ENCODE measurements at regions not wholly inside any gene's neighbourhood (a gene's known extent, or its start where the extent isn't known, plus 50 kb on each side); places are given as distances from the start of the nearest gene placed in this dataset.
A peak's percentile ranks its signal among the peaks of the same experiment; 100 is the strongest.

- peaks cover 0 to 3% of the 10 kb centered on the region in 2 experiments for H3K27me3 ChIP-seq (ENCODE audit: control insufficient read depth in 1 of 2, insufficient read depth in 1 of 2, low read length in 2 of 2)
- no peak overlapping the region for H2AK5ac ChIP-seq (ENCODE audit: low read length, severe bottlenecking)
- no peak overlapping the region for H2BK120ac ChIP-seq (ENCODE audit: low read depth, low read length)
- H3K9ac ChIP-seq (ENCODE audit: low read length), result no peak overlapping the region
- no peak overlapping the region for H3K18ac ChIP-seq (ENCODE audit: low read depth in 1 of 2, low read length in 2 of 2)
- no peak overlapping the region for H2BK5ac ChIP-seq (ENCODE audit: low read depth, low read length, poor library complexity, severe bottlenecking)
- no peaks in the 10 kb centered on the region for H3K9me3 ChIP-seq (ENCODE audit: control insufficient read depth, low read length)
- H4K91ac ChIP-seq (ENCODE audit: low read length), result no peak overlapping the region
- no peak overlapping the region for H2BK15ac ChIP-seq (ENCODE audit: low read depth, poor library complexity, severe bottlenecking)
- H3K36me3 ChIP-seq (ENCODE audit: control insufficient read depth in 1 of 2, insufficient read depth in 2 of 2, low read depth in 1 of 2, low read length in 2 of 2), result no peaks in the 10 kb centered on the region
- H3K4me1 ChIP-seq (ENCODE audit: control insufficient read depth, insufficient read depth, low read depth, low read length), result no peaks in the 10 kb centered on the region
- no peak overlapping the region for H3K14ac ChIP-seq (ENCODE audit: low read length in 2 of 2)
- DNase-seq, result no peak
- H3K4me3 ChIP-seq (ENCODE audit: insufficient read depth in 1 of 2, low read depth in 1 of 2, low read length in 2 of 2), result no peak overlapping the region
- H3K23ac ChIP-seq (ENCODE audit: low read length in 2 of 2), result no peak overlapping the region
- no peak overlapping the region for H2BK12ac ChIP-seq (ENCODE audit: low read length in 2 of 2)
- H3K79me1 ChIP-seq (replicated peaks; ENCODE audit: low read length, poor library complexity, severe bottlenecking), result no peaks in the 10 kb centered on the region
- H3K27ac ChIP-seq (ENCODE audit: low read length, poor library complexity, severe bottlenecking), result no peak overlapping the region
- H2AFZ ChIP-seq (ENCODE audit: low read depth, low read length), result no peak overlapping the region
- no peak overlapping the region for H4K8ac ChIP-seq (ENCODE audit: low read length)
- H3K4me2 ChIP-seq (ENCODE audit: low read length, poor library complexity, severe bottlenecking), result no peak overlapping the region
- 82% methylated on average over 3 of the region's 3 CpGs for WGBS
- no peak overlapping the region for H3K4ac ChIP-seq (ENCODE audit: low read depth in 1 of 2, low read length in 2 of 2)
These were observed 125.2 kb upstream of the GAREM1 start for GRCh38 chr18:32595832-32596231.

GRCh38 chr18:32588191-32588590 is 117.5 kb upstream of the GAREM1 start:
- Histone ChIP-seq H3K4me2 (ENCODE audit: low read length, poor library complexity, severe bottlenecking) (no peak overlapping the region), H3K27ac (ENCODE audit: low read length, poor library complexity, severe bottlenecking) (no peak overlapping the region), H4K8ac (ENCODE audit: low read length) (no peak overlapping the region), H3K9me3 (ENCODE audit: control insufficient read depth, low read length) (no peaks in the 10 kb centered on the region), H2AFZ (ENCODE audit: low read depth, low read length) (no peak overlapping the region), H3K36me3 (ENCODE audit: control insufficient read depth in 1 of 2, insufficient read depth in 2 of 2, low read depth in 1 of 2, low read length in 2 of 2) (no peaks in the 10 kb centered on the region), H2BK5ac (ENCODE audit: low read depth, low read length, poor library complexity, severe bottlenecking) (no peak overlapping the region), H3K18ac (ENCODE audit: low read depth in 1 of 2, low read length in 2 of 2) (no peak overlapping the region), H2BK15ac (ENCODE audit: low read depth, poor library complexity, severe bottlenecking) (no peak overlapping the region), H2AK5ac (ENCODE audit: low read length, severe bottlenecking) (no peak overlapping the region), H3K4me3 (ENCODE audit: insufficient read depth in 1 of 2, low read depth in 1 of 2, low read length in 2 of 2) (no peak overlapping the region), H3K4me1 (ENCODE audit: control insufficient read depth, insufficient read depth, low read depth, low read length) (no peaks in the 10 kb centered on the region), H4K91ac (ENCODE audit: low read length) (no peak overlapping the region), H3K9ac (ENCODE audit: low read length) (no peak overlapping the region), H2BK12ac (ENCODE audit: low read length in 2 of 2) (no peak overlapping the region), H2BK120ac (ENCODE audit: low read depth, low read length) (no peak overlapping the region), H3K14ac (ENCODE audit: low read length in 2 of 2) (no peak overlapping the region), H3K23ac (ENCODE audit: low read length in 2 of 2) (no peak overlapping the region), H3K4ac (ENCODE audit: low read depth in 1 of 2, low read length in 2 of 2) (no peak overlapping the region), H3K79me1 (replicated peaks; ENCODE audit: low read length, poor library complexity, severe bottlenecking) (no peaks in the 10 kb centered on the region), H3K27me3 (ENCODE audit: control insufficient read depth in 1 of 2, insufficient read depth in 1 of 2, low read length in 2 of 2) (no peaks in the 10 kb centered on the region)
- 77% methylated on average over 5 of the region's 5 CpGs for WGBS
- DNase-seq, result no peak

GRCh38 chr18:32583431-32583830 is 112.7 kb upstream of the GAREM1 start:
- no peaks in the 10 kb centered on the region for H3K36me3 ChIP-seq (ENCODE audit: control insufficient read depth in 1 of 2, insufficient read depth in 2 of 2, low read depth in 1 of 2, low read length in 2 of 2)
- no peak for DNase-seq
- H3K4me3 ChIP-seq (ENCODE audit: insufficient read depth in 1 of 2, low read depth in 1 of 2, low read length in 2 of 2), result no peak overlapping the region
- no peak overlapping the region for H3K27ac ChIP-seq (ENCODE audit: low read length, poor library complexity, severe bottlenecking)
- H2AFZ ChIP-seq (ENCODE audit: low read depth, low read length), result no peak overlapping the region
- H3K9ac ChIP-seq (ENCODE audit: low read length), result no peak overlapping the region
- no peak overlapping the region for H3K18ac ChIP-seq (ENCODE audit: low read depth in 1 of 2, low read length in 2 of 2)
- no peak overlapping the region for H3K23ac ChIP-seq (ENCODE audit: low read length in 2 of 2)
- H4K91ac ChIP-seq (ENCODE audit: low read length), result no peak overlapping the region
- H3K9me3 ChIP-seq (ENCODE audit: control insufficient read depth, low read length), result no peaks in the 10 kb centered on the region
- H4K8ac ChIP-seq (ENCODE audit: low read length), result no peak overlapping the region
- no peak overlapping the region for H3K14ac ChIP-seq (ENCODE audit: low read length in 2 of 2)
- H3K79me1 ChIP-seq (replicated peaks; ENCODE audit: low read length, poor library complexity, severe bottlenecking), result no peaks in the 10 kb centered on the region
- H2BK5ac ChIP-seq (ENCODE audit: low read depth, low read length, poor library complexity, severe bottlenecking), result no peak overlapping the region
- no peaks in the 10 kb centered on the region for H3K27me3 ChIP-seq (ENCODE audit: control insufficient read depth in 1 of 2, insufficient read depth in 1 of 2, low read length in 2 of 2)
- no peak overlapping the region for H2BK15ac ChIP-seq (ENCODE audit: low read depth, poor library complexity, severe bottlenecking)
- no peak overlapping the region for H3K4ac ChIP-seq (ENCODE audit: low read depth in 1 of 2, low read length in 2 of 2)
- 92% methylated on average over 1 of the region's 1 CpG for WGBS
- no peak overlapping the region for H2BK120ac ChIP-seq (ENCODE audit: low read depth, low read length)
- no peak overlapping the region for H2AK5ac ChIP-seq (ENCODE audit: low read length, severe bottlenecking)
- H2BK12ac ChIP-seq (ENCODE audit: low read length in 2 of 2), result no peak overlapping the region
- no peak overlapping the region for H3K4me2 ChIP-seq (ENCODE audit: low read length, poor library complexity, severe bottlenecking)
- no peaks in the 10 kb centered on the region for H3K4me1 ChIP-seq (ENCODE audit: control insufficient read depth, insufficient read depth, low read depth, low read length)

- H2BK12ac ChIP-seq (ENCODE audit: low read length in 2 of 2), result no peak overlapping the region
- no peak overlapping the region for H3K18ac ChIP-seq (ENCODE audit: low read depth in 1 of 2, low read length in 2 of 2)
- H3K9ac ChIP-seq (ENCODE audit: low read length), result no peak overlapping the region
- no peak overlapping the region for H3K4me3 ChIP-seq (ENCODE audit: insufficient read depth in 1 of 2, low read depth in 1 of 2, low read length in 2 of 2)
- H2BK5ac ChIP-seq (ENCODE audit: low read depth, low read length, poor library complexity, severe bottlenecking), result no peak overlapping the region
- no peak overlapping the region for H2AFZ ChIP-seq (ENCODE audit: low read depth, low read length)
- H2BK15ac ChIP-seq (ENCODE audit: low read depth, poor library complexity, severe bottlenecking), result no peak overlapping the region
- WGBS, result 79% methylated on average over 3 of the region's 3 CpGs
- H3K4ac ChIP-seq (ENCODE audit: low read depth in 1 of 2, low read length in 2 of 2), result no peak overlapping the region
- H3K36me3 ChIP-seq (ENCODE audit: control insufficient read depth in 1 of 2, insufficient read depth in 2 of 2, low read depth in 1 of 2, low read length in 2 of 2), result no peaks in the 10 kb centered on the region
- H3K23ac ChIP-seq (ENCODE audit: low read length in 2 of 2), result no peak overlapping the region
- H3K4me1 ChIP-seq (ENCODE audit: control insufficient read depth, insufficient read depth, low read depth, low read length), result no peaks in the 10 kb centered on the region
- no peaks in the 10 kb centered on the region for H3K79me1 ChIP-seq (replicated peaks; ENCODE audit: low read length, poor library complexity, severe bottlenecking)
- H3K4me2 ChIP-seq (ENCODE audit: low read length, poor library complexity, severe bottlenecking), result no peak overlapping the region
- no peak overlapping the region for H3K14ac ChIP-seq (ENCODE audit: low read length in 2 of 2)
- H3K27me3 ChIP-seq (ENCODE audit: control insufficient read depth in 1 of 2, insufficient read depth in 1 of 2, low read length in 2 of 2), result peaks cover 0 to under 1% of the 10 kb centered on the region in 2 experiments
- no peak overlapping the region for H2AK5ac ChIP-seq (ENCODE audit: low read length, severe bottlenecking)
- H2BK120ac ChIP-seq (ENCODE audit: low read depth, low read length), result no peak overlapping the region
- no peak overlapping the region for H4K91ac ChIP-seq (ENCODE audit: low read length)
- peak overlapping the region; percentile 46 for H3K27ac ChIP-seq (ENCODE audit: low read length, poor library complexity, severe bottlenecking)
- DNase-seq, result no peak
- no peaks in the 10 kb centered on the region for H3K9me3 ChIP-seq (ENCODE audit: control insufficient read depth, low read length)
- H4K8ac ChIP-seq (ENCODE audit: low read length), result no peak overlapping the region
These were observed 111.8 kb upstream of the GAREM1 start for GRCh38 chr18:32582455-32582854.

All from mesenchymal stem cell (in vitro differentiated cells and primary cell).